Astrocyte (in vitro differentiated cells and primary cell): ENCODE measurements at regions not wholly inside any gene's neighbourhood (a gene's known extent, or its start where the extent isn't known, plus 50 kb on each side); places are given as distances from the start of the nearest gene placed in this dataset.
A peak's percentile ranks its signal among the peaks of the same experiment; 100 is the strongest.

Experiments
- DNase-seq: peaks from one replicate; pipeline ENCODE4 v3.0.0-alpha.2; 2010; ENCODE audit warnings: low read depth
- FAIRE-seq: peaks from 2 replicates; lab custom pipeline; 2011; peaks lifted over from hg19 to GRCh38; lab: Jason Lieb, UNC
- H2AFZ ChIP-seq: 2 replicates; pipeline ENCODE4 v1.6.0; 2012; ENCODE audit warnings: low read depth, low read length, inconsistent platforms
- H3K27ac ChIP-seq: 2 replicates; pipeline ENCODE4 v1.5.1; 2011; ENCODE audit warnings: low read depth, low read length, inconsistent platforms
- H3K27me3 ChIP-seq: 2 replicates; pipeline ENCODE4 v1.6.0; 2011; ENCODE audit warnings: low read length, inconsistent platforms; ENCODE audit not compliant: insufficient read depth
- H3K36me3 ChIP-seq: 2 replicates; pipeline ENCODE4 v1.5.1; 2011; ENCODE audit warnings: low read length, inconsistent platforms; ENCODE audit not compliant: insufficient read depth
- H3K4me1 ChIP-seq: 2 replicates; pipeline ENCODE4 v1.5.1; 2011; ENCODE audit warnings: low read length, inconsistent platforms; ENCODE audit not compliant: insufficient read depth
- H3K4me2 ChIP-seq: 2 replicates; pipeline ENCODE4 v1.6.0; 2012; ENCODE audit warnings: low read length, inconsistent platforms
- H3K4me3 ChIP-seq: 2 replicates; pipeline ENCODE4 v1.5.1; 2011; ENCODE audit warnings: low read depth, mild to moderate bottlenecking, low read length, inconsistent platforms; ENCODE audit not compliant: insufficient read depth
- H3K79me2 ChIP-seq: 2 replicates; pipeline ENCODE4 v1.6.0; 2012; ENCODE audit warnings: mild to moderate bottlenecking, low read length, inconsistent platforms; ENCODE audit not compliant: insufficient read depth
- H3K9ac ChIP-seq: 2 replicates; pipeline ENCODE4 v1.6.0; 2012; ENCODE audit warnings: mild to moderate bottlenecking, low read length, inconsistent platforms
- H3K9me3 ChIP-seq: 2 replicates; pipeline ENCODE4 v1.5.1; 2012; ENCODE audit warnings: low read depth, mild to moderate bottlenecking, low read length, inconsistent platforms; ENCODE audit not compliant: insufficient read depth
- H4K20me1 ChIP-seq: 2 replicates; pipeline ENCODE4 v1.6.0; 2012; ENCODE audit warnings: low read length, inconsistent platforms; ENCODE audit not compliant: insufficient read depth
- H3K27ac Mint-ChIP-seq: one replicate; pipeline ENCODE4 v1.8.0; 2021; ENCODE audit warnings: mild to moderate bottlenecking, mixed read lengths; ENCODE audit not compliant: unreplicated experiment
- H3K27me3 Mint-ChIP-seq: one replicate; pipeline ENCODE4 v1.8.0; 2021; ENCODE audit warnings: low read depth, mixed read lengths; ENCODE audit not compliant: unreplicated experiment
- H3K36me3 Mint-ChIP-seq: one replicate; pipeline ENCODE4 v1.8.0; 2021; ENCODE audit warnings: low read depth, mixed read lengths; ENCODE audit not compliant: unreplicated experiment
- H3K4me1 Mint-ChIP-seq: one replicate; pipeline ENCODE4 v1.8.0; 2021; ENCODE audit warnings: low read depth, mixed read lengths; ENCODE audit not compliant: unreplicated experiment
- H3K4me3 Mint-ChIP-seq: one replicate; pipeline ENCODE4 v1.8.0; 2021; ENCODE audit warnings: mild to moderate bottlenecking, moderate library complexity, mixed read lengths; ENCODE audit not compliant: unreplicated experiment
- H3K9me3 Mint-ChIP-seq: one replicate; pipeline ENCODE4 v1.8.0; 2021; ENCODE audit warnings: mild to moderate bottlenecking, mixed read lengths; ENCODE audit not compliant: unreplicated experiment
- CTCF ChIP-seq: IDR thresholded peaks from 2 replicates; pipeline ENCODE4 v1.5.1; 2011; ENCODE audit warnings: low read depth, mild to moderate bottlenecking, inconsistent platforms, low read length, moderate library complexity; ENCODE audit not compliant: insufficient read depth
- EZH2 ChIP-seq: IDR thresholded peaks from 2 replicates; pipeline ENCODE4 v1.6.1; 2012; ENCODE audit warnings: mild to moderate bottlenecking, low read length, inconsistent platforms; ENCODE audit not compliant: insufficient read depth

- no peaks in the 10 kb centered on the region for H4K20me1 ChIP-seq
- H3K27ac ChIP-seq, result peak overlapping the region; percentile 37
- H3K79me2 ChIP-seq, result no peaks in the 10 kb centered on the region
- no peak overlapping the region for H3K4me2 ChIP-seq
- no peak overlapping the region for H3K9ac ChIP-seq
- DNase-seq (peak; percentile 41), FAIRE-seq (no peak)
- peaks cover 10% of the 10 kb centered on the region for H3K4me1 Mint-ChIP-seq
- no peak overlapping the region for H3K4me3 ChIP-seq
- H3K9me3 Mint-ChIP-seq, result no peaks in the 10 kb centered on the region
- TF ChIP-seq CTCF (peak; percentile 50), EZH2 (no peak)
- H3K27me3 ChIP-seq, result no peaks in the 10 kb centered on the region
- no peak overlapping the region for H3K4me3 Mint-ChIP-seq
- H2AFZ ChIP-seq, result no peak overlapping the region
- H3K9me3 ChIP-seq, result no peaks in the 10 kb centered on the region
- H3K36me3 Mint-ChIP-seq, result no peaks in the 10 kb centered on the region
- H3K4me1 ChIP-seq, result peaks cover 4% of the 10 kb centered on the region
- no peaks in the 10 kb centered on the region for H3K36me3 ChIP-seq
- H3K27me3 Mint-ChIP-seq, result no peaks in the 10 kb centered on the region
- no peak overlapping the region for H3K27ac Mint-ChIP-seq
Measured at GRCh38 chr12:59164991-59165718, 244.9 kb upstream of the LRIG3 start.

- Histone ChIP-seq H3K27ac (peak overlapping the region; percentile 37), H3K79me2 (no peaks in the 10 kb centered on the region), H3K9me3 (no peaks in the 10 kb centered on the region), H3K27me3 (no peaks in the 10 kb centered on the region), H4K20me1 (no peaks in the 10 kb centered on the region), H3K4me2 (no peak overlapping the region), H3K4me1 (peaks cover 4% of the 10 kb centered on the region), H3K36me3 (no peaks in the 10 kb centered on the region), H3K9ac (no peak overlapping the region), H3K4me3 (no peak overlapping the region), H2AFZ (no peak overlapping the region)
- no peak overlapping the region for H3K4me3 Mint-ChIP-seq
- DNase-seq, result peak; percentile 77
- peak overlapping the region; percentile 69 for H3K27ac Mint-ChIP-seq
- H3K9me3 Mint-ChIP-seq, result no peaks in the 10 kb centered on the region
- H3K27me3 Mint-ChIP-seq, result no peaks in the 10 kb centered on the region
- TF ChIP-seq CTCF, result no peak
- TF ChIP-seq EZH2, result no peak
- FAIRE-seq, result peak; percentile 59
- peaks cover 10% of the 10 kb centered on the region for H3K4me1 Mint-ChIP-seq
- H3K36me3 Mint-ChIP-seq, result no peaks in the 10 kb centered on the region
Measured at GRCh38 chr12:59164226-59164625, 243.9 kb upstream of the LRIG3 start.

GRCh38 chr12:59158681-59159080 is 238.4 kb upstream of the LRIG3 start:
- Histone ChIP-seq H3K27ac (no peak overlapping the region), H3K27me3 (no peaks in the 10 kb centered on the region), H4K20me1 (no peaks in the 10 kb centered on the region), H3K36me3 (no peaks in the 10 kb centered on the region), H3K9me3 (no peaks in the 10 kb centered on the region), H3K79me2 (no peaks in the 10 kb centered on the region), H3K4me3 (no peak overlapping the region), H3K4me2 (no peak overlapping the region), H2AFZ (no peak overlapping the region), H3K9ac (no peak overlapping the region), H3K4me1 (no peaks in the 10 kb centered on the region)
- no peaks in the 10 kb centered on the region for H3K27me3 Mint-ChIP-seq
- H3K4me1 Mint-ChIP-seq, result no peaks in the 10 kb centered on the region
- H3K9me3 Mint-ChIP-seq, result peaks cover 11% of the 10 kb centered on the region
- TF ChIP-seq EZH2 (no peak), CTCF (no peak)
- DNase-seq (no peak), FAIRE-seq (no peak)
- no peaks in the 10 kb centered on the region for H3K36me3 Mint-ChIP-seq
- no peak overlapping the region for H3K27ac Mint-ChIP-seq
- no peak overlapping the region for H3K4me3 Mint-ChIP-seq
